Testis (tissue), 2 donors: ENCODE measurements at regions not wholly inside any gene's neighbourhood (a gene's known extent, or its start where the extent isn't known, plus 50 kb on each side); places are given as distances from the start of the nearest gene placed in this dataset.

ENCODE experiments used
- CTCF ChIP-seq, 3 experiments: fragments of 450-650 bp in 2 of 3; fragments of 200-600 bp in 1 of 3; sonication (generic) in 1 of 3; IDR thresholded peaks; one replicate each; pipeline ENCODE4 v1.5.1; 2016 to 2019; ENCODE audit warnings: antibody characterized with exemption in 3 of 3, mild to moderate bottlenecking in 2 of 3, moderate library complexity in 1 of 3
- POLR2A ChIP-seq: fragments of 450-650 bp; IDR thresholded peaks from one replicate; pipeline ENCODE4 v1.6.1; 2017; ENCODE audit warnings: antibody characterized with exemption, mild to moderate bottlenecking, moderate library complexity

GRCh38 chr7:67553378-67553777, 556.7 kb downstream of the TYW1 start:
- TF ChIP-seq CTCF (IDR thresholded peaks at IDR 0.05) (no peak), POLR2A (no peak)
